GM19395 (cell line): ENCODE measurements at regions not wholly inside any gene's neighbourhood (a gene's known extent, or its start where the extent isn't known, plus 50 kb on each side); places are given as distances from the start of the nearest gene placed in this dataset.

ENCODE experiments used
- ATAC-seq: cut with Tn5 transposase; IDR thresholded peaks from one replicate; pipeline ENCODE4 v1.9.1; 2021; ENCODE audit warnings: mild to moderate bottlenecking, moderate library complexity; ENCODE audit not compliant: unreplicated experiment

GRCh38 chr3:106635826-106636225, 741.4 kb upstream of the CCDC54 start:
- no peak for ATAC-seq

DNA sequence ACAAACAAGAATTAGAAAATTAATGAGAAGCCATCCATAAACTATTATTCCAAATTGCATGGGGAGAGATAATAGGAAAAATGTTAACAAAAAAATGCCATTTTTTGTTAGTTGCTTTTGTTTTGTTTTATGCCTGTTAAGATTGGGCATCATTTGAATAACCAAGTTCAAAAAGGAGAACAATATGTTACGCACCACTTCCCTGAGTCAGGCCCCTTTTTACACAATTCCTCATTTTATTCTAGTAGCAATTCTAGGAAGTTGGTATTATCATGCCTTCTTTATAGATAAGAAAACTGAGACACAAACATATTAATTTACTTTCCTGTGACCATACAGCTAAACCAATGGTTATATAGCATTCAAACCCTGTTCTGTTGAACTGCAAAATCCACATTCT, 736.9 kb upstream of the CCDC54 start:
- ATAC-seq, result no peak

DNA sequence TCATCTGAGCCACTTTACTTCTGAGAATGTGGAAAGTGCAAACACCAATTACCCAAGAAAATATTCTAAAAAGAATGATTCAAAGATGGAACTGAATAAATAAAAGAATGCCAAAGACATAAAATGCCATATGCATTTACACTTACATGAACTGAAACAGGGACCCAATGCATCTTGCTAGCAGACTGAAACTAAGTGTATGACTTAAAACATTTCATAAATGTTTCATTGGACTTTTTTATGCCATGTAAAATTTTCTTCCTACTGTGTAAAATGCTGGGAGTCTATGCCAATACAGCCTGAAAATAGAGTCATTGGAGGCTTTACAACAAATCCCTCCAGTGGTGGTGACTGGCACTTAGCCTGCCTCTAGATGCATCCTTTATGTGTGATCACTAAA, 735.1 kb upstream of the CCDC54 start:
- ATAC-seq, result no peak

DNA sequence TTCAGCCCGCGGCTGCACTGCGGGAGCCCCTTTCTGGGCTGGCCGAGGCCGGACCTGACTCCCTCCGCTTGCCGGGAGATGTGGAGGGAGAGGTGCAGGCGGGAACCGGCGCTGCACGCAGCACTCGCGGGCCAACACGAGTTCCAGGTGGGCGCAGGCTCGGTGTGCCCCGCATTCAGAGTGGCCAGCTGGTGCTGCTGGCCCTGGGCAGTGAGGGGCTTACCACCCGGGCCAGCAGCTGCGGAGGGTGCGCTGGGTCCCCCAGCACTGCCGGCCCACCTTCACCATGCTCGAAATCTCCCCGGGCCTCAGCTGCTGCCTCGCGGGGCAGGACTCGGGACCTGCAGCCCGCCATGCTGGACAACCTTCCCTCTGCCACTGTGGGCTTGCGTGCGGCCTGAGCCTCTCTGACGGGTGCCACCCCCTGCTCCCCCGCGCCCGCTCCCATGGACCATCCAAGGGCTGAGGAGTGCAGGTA, 733.5 kb upstream of the CCDC54 start:
- no peak for ATAC-seq

DNA sequence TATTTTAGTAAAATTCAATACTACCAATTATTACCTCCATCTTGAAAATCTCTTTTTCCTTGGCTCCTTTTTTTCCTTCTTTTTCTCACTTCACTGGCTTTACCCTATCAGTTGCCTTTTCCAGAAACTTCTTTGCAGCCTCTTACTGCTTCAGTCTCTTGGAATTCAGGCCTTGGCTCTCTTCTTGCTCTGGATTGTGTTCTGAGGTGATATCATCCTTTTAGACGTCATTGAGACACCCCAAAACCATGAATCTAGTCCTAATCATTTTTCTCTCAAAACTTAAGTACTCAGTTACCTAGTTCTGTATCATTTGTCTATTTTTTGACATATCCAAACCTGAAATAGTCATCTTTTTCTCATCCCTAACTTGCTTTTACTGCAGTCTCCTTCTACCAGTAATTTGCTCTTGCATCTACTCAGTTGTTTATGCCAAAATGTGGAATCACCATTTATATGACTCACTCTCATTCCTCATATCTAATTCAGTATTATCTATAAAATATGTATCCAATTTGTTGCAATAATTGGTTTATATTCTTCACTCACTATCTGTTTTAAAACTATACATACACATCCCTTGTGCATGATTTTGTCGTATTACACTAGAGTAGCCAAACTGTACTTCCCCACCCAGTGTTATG, 703.2 kb upstream of the CCDC54 start:
- ATAC-seq, result no peak

- ATAC-seq, result no peak
Observed at GRCh38 chr3:106675451-106675850, 701.8 kb upstream of the CCDC54 start.

GRCh38 chr3:106678657-106679390, 698.4 kb upstream of the CCDC54 start:
- ATAC-seq, result no peak

DNA sequence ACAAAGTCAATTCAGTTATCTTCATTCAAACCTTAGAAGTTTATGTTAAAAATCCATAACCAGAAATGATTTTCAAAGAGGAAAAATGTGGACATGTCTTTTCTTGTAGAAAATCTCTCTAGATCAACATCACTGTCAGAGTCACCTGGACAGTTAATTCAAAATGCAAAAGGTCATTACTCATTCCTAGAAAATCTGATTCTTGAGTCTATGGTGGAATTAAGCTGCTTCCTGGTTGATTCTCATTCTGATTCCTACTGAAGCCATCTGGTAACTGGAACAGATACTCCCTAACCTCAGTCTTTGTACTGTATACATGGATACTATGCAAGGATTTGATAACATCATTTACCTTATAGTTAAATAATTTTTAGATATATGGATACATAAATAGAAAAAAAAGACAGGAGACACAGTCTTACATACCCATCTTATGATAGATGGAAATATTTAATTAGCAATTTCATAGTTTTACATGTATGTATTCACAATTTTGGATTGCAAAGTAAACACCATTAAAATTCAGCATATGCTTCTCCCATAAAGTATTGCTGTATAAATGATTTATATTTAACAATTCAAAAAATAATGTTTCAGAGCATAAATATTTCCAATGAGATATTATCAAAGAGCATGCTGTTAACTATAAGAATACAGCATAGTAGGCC, 693.2 kb upstream of the CCDC54 start:
- no peak for ATAC-seq

DNA sequence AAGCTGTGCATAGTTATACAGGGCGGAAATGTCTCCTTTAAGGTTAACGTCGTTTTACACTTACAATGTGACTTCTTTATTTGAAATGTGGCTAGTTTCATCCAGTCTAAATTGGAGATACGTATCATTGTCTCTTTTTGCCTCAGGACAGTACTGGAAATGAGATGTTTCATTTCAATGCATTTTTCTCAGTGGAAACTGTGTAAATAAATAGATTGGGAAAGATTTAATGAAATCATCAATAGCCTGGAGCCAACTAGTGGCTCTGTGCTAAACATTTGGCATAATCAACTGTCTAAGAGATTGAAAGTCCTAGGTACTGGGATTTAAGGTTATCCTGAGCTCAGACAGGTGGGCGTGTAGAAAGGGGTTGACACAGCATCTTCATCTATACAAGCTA, 691.5 kb upstream of the CCDC54 start:
- no peak for ATAC-seq

GRCh38 chr3:106687905-106688304, 689.3 kb upstream of the CCDC54 start:
- ATAC-seq, result no peak

- no peak for ATAC-seq
Observed at GRCh38 chr3:106688464-106688863, 688.8 kb upstream of the CCDC54 start.

DNA sequence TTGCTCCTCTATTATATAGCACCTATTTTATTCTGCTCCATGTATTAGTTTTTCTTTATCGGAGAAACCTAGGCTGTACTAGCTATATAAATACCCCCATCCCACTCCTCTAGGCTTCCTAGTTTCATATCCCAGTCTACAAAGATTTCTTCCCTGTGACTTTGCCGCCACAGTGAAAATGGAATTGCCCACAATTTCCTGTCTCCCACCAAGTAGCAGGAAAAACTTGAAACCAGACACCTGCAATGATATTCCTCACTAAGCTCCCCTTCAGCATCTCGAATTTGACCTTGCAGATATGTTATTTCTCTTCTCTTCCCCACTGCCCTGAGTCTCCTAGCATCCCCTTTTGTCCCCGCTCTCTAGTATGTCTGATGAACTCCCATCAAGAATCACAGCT, 685.8 kb upstream of the CCDC54 start:
- ATAC-seq, result no peak

DNA sequence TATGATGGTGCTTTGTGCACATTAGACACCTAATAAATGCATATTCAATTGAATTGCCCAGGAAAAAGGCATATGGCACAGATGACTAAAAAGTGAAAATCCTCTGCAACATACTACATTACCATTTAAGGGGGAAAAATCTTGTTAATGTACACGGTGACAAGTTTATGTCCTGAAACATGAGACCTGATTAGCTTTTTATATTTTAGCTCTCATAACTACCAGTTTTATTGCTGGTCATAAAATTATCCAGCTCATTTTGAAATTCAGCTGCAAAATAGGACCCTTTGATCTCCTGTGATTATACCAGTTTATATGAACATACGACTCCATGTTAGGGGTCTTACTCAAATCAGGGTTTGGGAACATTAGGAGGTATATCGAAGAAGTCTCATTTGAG, 684.6 kb upstream of the CCDC54 start:
- ATAC-seq, result no peak

GRCh38 chr3:106699122-106699521, 678.1 kb upstream of the CCDC54 start:
- no peak for ATAC-seq

GRCh38 chr3:106700981-106701380, 676.3 kb upstream of the CCDC54 start:
- ATAC-seq, result no peak

DNA sequence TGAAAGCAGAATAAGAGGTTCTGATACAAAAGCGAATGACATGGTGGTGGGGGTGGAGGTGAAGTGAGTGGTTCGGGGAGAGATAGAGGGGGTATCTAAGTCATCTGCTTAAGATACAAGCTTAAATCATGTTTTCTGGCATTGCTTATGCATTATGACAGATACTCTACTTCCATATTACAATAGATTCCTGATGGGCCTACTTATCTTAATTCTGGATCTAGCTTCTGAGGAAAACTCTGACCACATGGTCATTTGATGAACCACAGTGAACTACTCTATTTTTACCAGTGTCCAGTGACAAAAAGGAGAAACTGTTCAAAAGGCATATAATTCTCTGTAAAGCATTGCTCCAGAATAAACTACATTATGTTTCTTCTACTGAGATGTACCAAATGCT, 673.7 kb upstream of the CCDC54 start:
- ATAC-seq, result no peak

- no peak for ATAC-seq
Observed at GRCh38 chr3:106707347-106707746, 669.9 kb upstream of the CCDC54 start.

GRCh38 chr3:106710596-106710995, 666.6 kb upstream of the CCDC54 start:
- no peak for ATAC-seq

DNA sequence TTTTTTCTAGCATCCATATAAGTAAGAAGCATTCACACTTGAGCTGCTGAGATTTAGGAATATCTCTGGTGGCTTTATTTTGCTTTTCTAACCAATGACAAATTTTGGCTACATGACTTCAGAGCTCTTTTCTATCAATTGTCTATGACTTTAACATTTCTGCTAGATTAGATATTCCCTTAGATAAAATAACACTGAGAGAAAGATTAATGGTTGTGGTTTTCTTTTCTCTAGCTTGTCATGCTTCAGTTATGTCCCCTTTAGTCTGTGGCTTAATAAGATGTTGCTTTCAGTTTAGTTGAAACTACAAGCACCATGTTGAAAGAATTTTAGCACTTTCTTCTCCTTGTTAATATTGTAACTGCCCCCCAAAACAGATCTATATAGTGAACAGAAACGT, 665.6 kb upstream of the CCDC54 start:
- no peak for ATAC-seq

GRCh38 chr3:106714400-106714799, 662.8 kb upstream of the CCDC54 start:
- no peak for ATAC-seq

DNA sequence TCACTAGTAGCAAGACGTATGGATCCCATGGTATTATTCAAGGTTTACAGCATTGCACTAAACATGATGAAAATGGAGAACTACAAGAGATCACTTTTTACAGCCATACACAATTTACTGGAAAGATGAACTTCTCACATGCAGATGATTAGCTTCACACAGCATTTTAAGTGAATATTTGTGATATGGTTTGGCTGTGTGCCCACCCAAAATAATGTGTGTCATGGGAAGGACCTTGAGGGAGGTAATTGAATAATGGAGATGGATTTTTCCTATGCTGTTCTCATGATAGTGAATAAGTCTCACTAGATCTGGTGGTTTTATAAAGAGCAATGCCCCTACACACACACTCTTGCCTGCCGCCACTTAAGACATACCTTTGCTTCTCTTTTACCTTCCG, 662.0 kb upstream of the CCDC54 start:
- no peak for ATAC-seq

DNA sequence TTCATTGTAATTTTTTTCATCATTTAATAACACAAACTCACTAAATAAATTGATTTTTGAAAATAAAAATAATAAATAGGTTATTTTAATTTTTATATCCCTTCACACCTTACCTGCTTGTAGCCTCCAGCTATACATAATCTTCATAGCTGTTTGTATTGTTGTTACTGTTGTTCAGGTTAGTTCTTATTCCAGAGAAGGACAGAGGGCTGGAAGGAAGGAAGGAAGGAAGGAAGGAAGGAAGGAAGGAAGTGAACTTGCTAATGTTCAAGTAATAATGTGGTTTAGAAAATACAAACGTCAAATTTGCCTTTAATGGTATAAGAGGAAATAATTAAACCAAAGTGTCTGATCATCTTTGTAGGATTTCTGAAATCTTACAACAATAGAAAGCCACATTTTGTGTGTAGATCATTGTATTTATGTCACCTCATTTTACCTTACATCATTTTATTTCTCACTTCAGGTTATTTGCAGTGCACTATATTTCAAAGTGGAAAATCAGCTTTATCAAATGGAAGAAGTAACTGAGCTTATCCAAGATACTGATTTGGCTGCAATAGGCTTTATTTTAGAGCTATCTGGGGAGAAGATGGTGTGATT, 660.0 kb upstream of the CCDC54 start:
- ATAC-seq, result no peak
